ENCODE measurements at regions not wholly inside any gene's neighbourhood (a gene's known extent, or its start where the extent isn't known, plus 50 kb on each side); places are given as distances from the start of the nearest gene placed in this dataset.
A peak's percentile ranks its signal among the peaks of the same experiment; 100 is the strongest.
"Not testable (repeated sequence)": the region's sequence is repeated elsewhere in the genome, so short reads cannot be mapped to it uniquely, and the experiment has no call there.

DNA sequence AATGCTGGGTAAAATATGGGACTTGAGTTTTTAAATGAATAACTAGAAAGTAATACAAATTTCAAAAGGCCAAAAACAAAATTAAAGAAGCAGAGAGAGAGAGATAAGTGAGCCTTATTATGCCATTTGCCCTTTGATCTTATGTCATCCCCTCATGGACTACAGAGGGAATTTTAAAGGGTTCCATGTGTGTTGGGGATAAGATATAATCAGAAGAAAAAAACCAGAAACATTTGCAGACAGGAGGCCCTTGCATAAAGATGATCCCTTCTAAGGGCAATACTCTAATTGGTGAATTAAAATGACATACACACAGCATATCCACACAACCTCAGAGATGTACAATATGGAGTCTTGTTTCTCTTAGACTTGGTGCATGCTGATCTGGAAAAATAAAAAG lies 406.6 kb upstream of the LARGE1 start:
- DNase-seq = no peak

DNA sequence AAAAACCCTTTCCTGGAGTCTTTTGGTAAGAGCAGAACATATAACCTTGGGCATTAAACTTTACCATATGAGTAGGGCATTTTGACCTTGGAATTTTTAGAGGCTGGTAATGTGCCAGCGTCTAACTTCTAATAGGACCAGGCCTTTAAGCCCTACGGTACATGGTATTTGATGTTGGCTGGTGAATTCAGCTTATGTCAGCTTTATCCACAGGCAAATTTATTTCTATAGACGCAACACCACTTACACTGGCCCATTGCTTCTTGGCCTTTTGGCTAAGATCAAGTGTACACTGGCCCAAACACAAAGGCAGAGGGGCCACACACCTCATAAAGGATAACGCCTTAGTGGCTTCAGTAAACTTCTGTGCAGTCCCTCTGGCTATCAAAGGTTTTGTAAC lies 410.2 kb upstream of the LARGE1 start:
- no peak for DNase-seq

DNA sequence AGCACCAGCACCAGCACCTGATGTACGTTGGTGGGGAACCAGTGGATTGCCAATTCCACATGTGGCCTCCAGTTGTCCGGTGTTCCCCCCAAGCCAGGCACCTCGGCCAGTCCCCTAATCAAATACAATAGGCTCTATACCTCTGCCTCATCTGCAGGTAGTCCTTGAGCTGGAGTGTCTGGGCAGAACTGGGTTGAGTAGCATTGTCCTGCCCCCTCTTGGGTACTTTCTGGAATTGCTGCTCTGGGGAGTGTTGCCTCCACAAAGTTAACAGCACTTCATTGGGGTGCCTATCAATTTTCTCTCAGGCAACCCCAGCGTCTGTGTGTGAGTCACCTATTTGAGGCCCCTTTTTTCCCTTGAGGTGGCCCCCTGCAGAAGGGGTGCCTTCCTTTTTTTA lies 413.0 kb upstream of the LARGE1 start:
- DNase-seq = no peak

DNA sequence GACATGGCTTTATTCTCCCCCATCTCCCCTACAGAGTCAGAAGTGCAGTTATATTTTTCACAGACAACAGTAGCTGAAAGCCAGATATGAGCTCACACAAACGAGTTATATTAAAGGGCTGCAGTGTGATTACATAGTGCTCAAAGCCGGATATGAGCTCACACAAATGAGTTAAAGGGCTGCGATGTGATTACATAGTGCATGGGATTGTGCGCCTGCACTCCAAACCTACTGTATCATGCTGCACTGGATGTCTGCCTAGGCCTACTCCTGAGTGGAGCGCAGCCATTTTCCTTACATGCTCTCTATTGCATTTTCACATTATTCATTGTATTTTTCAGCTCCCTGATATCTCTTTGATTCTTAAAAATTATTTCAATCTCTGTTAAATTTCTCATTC lies 414.6 kb upstream of the LARGE1 start:
- no peak for DNase-seq

DNA sequence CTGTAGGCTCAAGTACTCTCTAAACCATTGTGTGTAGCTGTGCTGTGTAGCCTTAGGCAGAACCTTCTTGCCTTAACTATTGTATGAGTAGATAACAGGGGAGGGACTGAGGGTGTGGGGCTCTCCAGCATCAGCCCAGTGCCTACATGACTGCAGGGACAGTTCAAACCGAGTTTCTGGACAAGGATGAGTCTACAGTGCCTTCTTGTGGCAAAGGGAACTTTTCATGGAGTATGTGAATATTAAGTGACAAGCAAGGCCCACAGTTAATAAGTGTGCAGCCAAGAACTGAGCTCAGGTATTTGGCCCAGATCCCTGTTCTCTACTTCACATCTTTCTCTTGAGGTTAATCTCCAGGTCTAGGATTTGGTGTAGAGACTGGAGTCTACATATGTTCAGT lies 424.4 kb upstream of the LARGE1 start:
- DNase-seq = no peak

DNA sequence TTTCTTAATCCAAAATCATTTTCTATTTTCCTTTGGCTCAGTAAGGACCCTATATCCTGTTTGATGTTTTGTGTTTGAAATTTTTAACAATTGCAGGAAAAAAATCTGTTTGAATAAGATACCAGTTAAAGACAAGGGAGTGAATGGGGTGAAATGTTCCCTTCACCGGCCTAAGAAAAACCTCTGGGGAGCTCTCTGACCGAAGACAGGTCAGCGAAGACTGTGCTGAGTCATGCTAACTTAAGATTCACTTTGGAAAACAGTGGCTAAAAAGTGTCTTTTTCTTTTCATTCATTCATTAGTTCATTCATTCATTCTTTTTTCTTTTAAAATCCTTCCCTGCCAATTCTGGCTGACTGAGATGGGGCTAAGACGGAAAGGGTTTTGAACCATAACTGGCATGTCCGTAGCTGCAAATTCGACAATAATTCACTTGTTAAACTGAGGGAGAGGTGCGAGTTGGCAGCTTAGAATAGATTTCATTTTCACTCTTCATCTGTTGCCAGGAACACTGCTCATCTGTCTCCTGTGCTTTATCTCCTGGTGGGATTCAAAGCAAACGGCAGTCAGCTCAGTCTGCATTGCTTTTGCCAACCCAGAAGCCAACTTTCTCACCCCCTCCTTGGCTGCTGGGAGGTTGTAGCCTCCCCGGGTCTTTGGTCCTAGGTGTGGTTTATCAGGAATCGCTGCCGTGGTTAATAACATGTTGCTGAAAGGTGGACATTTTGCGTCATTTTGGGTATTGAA lies 434.0 kb upstream of the LARGE1 start:
- DNase-seq = no peak

DNA sequence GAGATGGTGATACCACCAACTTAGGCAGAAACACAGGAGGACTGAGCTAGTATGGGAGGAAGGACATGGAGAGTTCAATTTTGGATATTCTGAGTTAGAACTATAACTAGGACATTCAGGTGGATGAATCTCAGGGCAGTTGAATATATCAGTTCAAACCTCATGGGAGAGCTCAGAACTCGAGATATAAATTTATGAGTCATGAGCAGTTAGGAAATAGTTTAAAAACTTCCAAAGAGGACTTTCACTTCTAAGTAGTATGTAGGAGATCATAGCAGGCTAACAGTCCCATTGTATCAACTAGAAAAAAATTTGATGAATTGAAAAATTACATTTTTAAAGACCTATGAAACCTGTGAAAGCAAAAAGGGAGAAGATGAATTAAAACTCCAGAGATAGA lies 436.2 kb upstream of the LARGE1 start:
- no peak for DNase-seq

DNA sequence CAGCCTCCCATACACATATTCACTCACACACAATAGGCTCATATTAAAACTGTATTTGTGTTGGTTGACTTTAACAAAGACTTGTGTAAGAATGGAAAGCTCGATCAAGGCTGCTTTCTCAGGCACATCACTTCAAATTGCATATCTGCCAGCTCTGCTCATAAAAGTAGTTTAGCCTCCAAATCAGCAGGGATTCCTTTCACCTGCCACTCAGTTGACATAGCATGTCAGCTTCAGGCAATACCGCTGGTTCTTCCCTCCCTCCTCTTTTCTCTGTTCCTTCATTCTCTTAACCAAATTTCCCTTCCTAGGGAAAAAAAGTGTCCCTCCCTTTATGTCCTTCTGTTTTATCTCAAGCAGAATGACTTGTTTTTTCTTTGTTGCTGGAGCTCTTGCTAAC lies 450.4 kb upstream of the LARGE1 start:
- no peak for DNase-seq

DNA sequence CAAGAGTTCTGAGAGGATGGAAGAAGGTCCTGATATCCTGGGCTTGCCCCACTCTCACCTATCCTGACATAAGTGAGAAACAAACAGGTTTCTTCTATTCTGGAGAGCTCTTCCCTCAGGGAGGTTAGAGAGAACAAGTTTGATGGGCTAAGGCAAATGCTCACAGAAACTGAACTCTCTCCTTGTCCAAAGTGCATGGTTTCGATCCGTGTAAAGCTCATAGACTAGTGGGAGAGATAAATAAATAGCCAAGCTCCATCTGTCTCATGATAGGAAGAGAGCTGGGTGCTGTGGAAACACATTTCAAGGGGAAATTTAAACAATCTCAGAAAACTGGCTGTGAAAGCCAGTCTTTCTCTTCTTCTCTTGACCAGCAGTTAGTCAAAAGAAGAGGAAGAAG lies 459.5 kb upstream of the LARGE1 start:
- DNase-seq = no peak

DNA sequence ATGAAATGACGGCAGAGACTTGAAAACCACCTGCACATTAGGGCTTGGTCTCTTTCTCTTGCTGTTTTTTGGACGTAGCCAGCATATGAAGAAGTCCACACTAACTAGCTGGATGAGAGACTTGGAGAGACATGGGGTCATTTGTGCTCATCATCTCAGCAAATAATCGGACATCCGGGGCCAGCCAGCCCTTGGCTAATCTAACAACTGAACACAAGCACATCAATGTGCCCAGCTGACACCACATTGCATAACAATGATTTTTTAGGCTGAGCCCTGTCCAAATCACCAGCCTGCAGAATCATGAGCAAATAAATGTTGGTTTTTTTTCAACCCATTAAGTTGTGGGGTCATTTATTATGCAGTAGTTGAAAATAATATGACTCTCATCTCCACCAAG lies 460.3 kb upstream of the LARGE1 start:
- DNase-seq = no peak

DNA sequence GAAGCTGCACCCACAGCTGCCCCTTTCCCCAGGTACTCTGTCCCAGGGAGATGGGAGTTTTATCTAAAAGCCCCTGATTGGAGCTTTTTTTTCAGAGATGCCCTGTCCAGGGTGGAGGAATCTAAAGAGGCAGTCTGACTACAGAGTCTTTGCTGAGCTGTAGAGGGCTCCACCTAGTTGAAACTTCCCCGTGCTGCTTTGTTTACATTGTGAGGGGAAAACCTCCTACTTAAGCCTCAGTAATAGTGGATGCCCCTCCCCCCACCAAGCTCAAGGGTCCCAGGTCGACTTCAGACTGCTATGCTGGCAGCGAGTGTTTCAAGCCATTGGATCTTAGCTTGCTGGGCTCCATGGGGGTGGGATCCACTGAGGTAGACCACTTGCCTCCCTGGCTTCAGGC lies 470.1 kb upstream of the LARGE1 start:
- no peak for DNase-seq

DNA sequence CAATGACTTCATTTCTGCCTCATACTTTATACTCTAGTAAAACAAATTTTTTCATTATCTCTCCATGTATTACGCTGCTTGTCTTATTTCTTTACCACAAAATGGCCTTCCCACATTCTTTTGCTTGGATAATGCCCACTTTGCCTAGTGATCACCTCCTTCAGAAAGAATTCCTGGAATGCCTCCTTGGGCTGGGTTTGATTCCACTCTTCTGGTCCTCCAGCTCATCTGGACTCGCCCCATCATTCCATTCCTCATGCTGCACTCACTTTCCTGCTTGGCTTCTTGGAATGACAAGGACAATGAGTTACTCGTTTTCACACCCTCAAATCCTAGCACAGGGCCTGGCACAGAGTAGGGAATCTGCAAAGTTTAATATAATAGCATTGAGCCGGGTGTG lies 475.1 kb upstream of the LARGE1 start:
- no peak for DNase-seq

DNA sequence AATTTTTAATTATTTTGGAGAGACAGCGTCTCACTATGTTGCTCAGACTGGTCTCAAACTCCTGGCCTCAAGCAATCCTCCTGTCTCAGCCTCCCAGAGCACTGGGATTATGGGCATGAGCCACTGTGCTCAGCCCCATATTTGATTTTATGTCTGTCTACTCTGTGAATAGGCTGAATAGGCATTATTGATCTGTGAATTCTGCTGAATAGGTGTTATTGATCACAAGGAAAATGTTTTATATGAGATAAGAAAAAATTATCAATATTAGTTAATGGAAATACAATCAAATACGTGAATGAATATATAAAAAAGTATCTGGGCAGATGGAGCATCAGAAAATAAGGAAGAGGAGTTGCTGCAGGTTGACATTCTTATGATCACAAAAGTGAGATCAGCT lies 483.4 kb upstream of the LARGE1 start:
- no peak for DNase-seq

DNA sequence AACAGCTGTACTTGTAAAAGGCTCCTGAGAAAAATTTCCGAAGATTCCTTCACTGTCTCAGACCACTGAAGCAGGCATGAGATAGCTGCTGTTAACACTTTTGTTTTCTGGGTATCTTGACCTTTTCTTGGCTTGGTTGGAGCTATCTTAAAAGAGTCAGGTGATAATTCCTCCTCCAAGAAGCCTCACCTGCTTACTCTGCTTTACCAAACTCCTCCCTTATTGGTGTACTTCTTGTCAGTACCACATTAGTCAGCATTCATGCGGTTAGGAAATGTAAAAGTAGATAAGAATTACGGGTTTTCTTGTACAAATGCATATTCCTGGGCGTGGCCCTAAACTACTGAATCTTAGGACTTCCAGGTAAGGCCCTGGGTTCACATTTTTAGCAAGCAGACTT lies 489.8 kb upstream of the LARGE1 start:
- DNase-seq = no peak

DNA sequence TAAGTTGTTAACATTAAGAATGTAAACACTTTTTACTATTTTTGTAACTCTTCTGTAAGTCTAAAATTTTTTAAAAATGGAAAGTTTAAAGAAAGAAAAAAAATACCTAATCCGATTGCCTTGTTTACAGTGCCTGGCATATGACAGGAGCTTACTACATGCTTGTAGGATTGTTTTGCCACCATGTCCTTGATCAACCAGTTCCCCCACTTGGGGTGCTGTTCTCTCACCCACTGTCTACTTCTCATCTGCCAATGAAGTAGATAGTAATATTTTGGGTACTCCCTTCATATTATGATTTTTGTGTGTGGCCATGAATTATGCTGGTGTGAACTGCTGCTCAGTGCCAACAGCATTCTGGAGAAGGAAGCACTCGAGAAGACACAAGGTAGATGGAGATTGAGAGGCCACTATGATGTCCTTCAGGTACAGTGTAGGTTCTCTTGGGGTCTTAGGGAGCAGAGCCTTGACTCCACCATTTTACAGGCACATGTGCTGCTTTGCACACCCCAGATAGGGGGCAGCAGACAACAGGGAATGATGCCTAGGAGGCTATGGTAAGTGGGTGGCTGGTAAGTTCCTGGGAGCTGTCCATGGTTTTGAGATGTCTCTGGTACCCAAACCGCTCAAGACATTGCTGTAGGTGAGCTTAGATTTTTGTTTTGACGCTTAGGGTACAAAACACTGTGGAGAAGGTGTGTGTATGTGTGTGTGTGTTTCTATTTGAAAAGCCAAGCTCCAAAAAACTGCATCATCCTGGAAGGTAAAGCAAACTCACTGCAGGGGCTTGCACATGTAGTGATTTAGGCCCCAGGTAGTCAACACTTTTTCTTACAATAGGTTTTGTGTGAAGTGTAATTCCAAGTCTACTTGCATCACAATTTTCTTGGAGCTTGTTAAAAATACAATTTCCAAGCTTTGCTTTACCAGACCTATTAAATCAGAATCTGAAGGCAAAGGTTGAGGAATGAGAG lies 494.5 kb upstream of the LARGE1 start:
- peak; percentile 73 for DNase-seq

DNA sequence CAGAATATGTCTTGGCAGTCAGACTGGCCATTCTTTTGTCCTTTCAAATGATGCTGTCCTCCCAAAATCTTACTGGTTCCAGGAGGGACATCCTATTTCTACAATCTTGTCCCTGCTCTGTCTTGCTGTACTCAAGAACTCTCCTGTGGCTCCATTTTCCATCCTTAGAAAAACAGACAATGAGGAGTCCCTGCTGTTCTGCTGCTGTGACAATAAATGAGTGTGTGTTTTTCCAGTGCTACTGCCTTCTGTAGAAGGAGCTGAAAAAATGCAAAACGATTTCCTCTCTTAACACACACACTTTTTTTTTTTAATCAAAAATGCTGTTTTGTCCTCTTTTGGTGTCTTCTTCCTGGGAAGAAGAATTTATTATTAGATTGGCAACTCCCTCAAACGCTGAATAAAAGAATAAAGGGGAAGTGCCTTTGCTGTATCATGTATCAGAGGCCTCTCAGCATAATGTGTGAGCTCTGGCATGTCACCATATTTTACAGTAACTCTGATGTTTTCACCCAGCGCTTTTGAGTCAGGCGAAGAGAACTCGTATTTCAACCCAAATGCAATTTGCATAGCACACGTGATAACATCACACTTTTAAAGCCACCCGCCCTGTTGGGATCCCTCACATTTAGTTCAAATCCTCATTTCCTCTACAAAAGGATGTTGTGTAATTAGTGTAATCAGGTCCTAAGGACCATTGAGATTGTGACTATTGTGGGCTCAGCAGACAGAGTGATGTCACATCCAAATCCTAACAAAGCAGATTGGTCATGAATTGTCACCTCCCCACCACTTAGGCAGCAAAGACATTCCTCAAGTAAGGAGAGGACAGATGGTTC lies 496.0 kb upstream of the LARGE1 start:
- DNase-seq = no peak

DNA sequence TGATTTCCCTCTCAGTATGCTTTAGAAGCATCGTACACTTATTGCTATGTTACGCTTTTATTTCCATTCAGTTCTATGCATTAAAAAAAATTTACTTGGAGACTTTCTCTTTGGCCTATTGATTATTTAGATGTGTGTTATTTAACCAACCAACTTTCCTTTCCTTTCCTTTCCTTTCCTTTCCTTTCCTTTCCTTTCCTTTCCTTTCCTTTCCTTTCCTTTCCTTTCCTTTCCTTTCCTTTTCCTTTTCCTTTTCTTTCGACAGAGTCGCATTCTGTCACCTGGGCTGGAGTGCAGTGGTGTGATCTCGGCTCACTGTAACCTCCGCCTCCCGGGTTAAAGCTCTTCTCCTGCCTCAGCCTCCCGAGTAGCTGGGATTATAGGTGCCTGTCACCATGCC lies 502.7 kb upstream of the LARGE1 start:
- not testable (repeated sequence) for DNase-seq

DNA sequence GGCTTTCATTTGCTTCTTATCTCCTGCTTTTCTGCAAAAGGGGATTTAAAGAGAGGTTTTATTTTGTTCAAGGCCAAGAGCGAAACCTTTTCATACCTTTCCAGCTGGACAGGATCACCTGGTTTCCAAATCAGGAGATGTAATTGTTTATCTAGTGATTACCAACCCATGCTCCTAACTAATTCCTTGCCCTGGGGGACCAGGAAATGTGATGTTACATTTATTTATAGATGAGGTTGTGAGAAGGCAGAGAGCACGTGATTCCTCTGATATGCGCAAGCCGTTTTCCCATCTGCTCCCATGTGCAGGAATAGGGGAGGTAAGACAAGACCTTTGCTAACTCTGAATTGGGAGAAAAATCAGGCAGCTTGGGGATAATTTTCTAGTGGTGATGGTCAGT lies 507.2 kb upstream of the LARGE1 start:
- DNase-seq = no peak

DNA sequence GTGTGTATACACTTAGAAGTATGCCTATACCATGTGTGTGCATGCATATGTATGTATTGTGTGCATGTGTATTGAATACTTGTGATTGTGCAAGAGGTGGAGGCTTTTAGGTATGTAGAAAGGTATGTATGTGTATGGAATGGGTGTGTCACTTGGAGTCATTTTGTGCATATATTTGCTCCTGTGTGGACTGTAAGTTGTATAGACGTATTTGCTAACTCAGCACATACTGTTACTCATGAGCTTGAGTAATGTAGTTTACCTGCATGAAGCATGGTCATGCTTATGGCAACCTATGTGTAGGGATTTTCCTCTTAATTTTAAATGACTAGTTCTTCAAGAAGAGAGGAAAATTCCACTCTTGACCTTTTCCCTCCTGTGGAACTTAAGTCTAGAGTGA lies 507.6 kb upstream of the LARGE1 start:
- DNase-seq = no peak

DNA sequence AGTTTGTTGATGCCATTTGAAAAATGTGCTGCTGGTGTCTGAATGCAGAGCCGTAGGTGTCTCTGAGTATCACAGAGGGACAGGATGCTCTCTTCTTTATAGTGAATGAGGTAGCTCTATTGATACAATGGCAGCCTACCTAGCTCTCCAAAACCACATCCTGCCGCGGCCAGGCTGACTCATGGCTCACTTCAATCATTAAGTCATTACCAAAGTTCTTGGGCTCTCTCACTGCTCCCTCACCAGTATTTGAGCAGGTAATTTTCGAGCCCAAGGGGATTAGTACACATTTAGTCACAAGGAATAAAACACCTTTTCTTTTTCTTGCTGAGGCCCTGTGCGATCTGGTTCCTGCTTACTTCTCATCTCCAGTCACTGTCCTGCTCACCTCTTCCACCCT lies 509.0 kb upstream of the LARGE1 start:
- no peak for DNase-seq

DNA sequence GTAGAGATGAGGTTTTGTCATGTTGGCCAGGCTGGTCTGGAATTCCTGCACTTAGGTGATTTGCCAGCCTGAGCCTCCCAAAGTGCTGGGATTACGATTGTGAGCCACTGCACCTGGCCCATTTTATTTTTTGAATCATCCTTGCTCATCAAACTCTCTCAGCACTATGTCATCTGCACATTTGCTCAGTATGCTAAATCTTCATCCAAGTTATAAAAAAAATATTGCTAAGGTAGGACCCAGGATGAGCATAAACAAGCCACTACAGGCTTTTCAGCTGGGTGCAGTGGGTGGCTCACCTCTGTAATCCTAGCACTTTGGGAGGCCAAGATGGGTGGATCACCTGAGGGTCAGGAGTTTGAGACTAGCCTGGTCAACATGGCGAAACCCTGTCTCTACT lies 510.1 kb upstream of the LARGE1 start:
- DNase-seq = no peak

DNA sequence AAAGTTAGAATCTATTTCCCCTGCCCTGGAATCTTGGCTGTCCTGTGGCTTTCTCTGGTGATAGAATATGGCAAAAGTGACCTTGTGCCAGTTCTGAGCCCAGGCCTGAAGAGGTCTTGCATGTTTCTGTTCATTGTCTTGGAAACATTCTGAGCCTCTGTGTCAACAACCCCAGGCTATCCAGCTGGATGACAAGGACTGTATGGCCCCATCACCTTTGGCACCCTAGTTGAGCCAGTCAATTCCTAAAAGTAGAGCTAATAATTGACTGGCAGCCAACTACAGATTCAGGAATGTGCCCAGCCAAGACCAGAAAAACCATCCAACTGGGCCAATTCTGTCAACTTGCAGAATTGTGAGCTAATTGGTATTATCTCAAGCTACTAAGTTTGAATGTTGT lies 514.1 kb upstream of the LARGE1 start:
- DNase-seq = no peak

DNA sequence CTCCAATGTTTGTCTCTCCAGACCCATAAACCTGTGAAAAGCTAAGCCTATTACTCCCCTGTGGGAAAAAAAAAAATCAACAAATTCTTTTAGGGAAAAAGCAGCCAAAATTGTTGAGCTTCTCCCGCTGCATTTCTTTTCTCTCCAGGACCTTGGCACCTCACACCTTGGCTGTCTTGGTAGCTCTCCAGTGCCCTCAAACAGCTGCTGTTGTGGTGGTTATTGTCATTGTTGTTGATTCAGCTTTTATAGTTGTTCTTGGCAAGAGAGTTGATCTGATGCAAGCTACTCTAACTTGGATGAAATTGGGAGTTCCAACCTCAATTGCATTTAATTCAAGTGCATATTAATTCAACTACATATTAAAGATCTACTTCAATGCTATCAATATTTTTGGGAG lies 516.9 kb upstream of the LARGE1 start:
- DNase-seq = no peak

Measured in hematopoietic multipotent progenitor cell treated with erythropoietin and hydrocortisone succinate and interleukin-3 and kit ligand, for 8 days (in vitro differentiated cells).